ENCODE measurements at regions not wholly inside any gene's neighbourhood (a gene's known extent, or its start where the extent isn't known, plus 50 kb on each side); places are given as distances from the start of the nearest gene placed in this dataset.

DNA sequence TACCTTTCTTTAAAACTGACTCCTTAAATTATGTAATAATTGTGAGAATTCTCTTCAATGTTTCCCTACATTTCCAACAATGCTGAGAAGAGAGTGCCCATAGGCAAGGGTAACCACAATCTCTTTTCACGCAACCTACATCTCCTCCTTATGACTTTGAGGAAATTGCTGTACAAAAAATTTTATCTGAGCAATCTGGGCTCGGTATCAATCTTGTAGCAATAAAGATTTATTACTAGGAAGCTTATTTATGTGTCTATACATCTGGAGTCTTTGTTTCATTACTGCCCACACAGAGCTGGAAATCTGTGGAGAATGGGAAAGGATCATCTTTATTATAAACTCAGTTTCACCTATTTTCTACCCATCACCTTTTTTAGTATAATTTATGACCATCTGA, 913.8 kb upstream of the SORCS1 start:
- Histone ChIP-seq H3K27ac (no peak overlapping the region), H3K9me3 (no peaks in the 10 kb centered on the region), H3K27me3 (no peaks in the 10 kb centered on the region), H3K4me1 (ENCODE audit: control insufficient read depth in 1 of 2, insufficient read depth in 1 of 2, low read depth in 1 of 2, low read length in 1 of 2) (no peaks in the 10 kb centered on the region), H3K36me3 (no peaks in the 10 kb centered on the region), H3K4me3 (ENCODE audit: low read depth in 1 of 2, low read length in 1 of 2) (no peak overlapping the region)
- no peak for TF ChIP-seq CTCF (IDR thresholded peaks at IDR 0.05)

GRCh38 chr10:108072466-108072865, 908.0 kb upstream of the SORCS1 start:
- Histone ChIP-seq H3K27ac (no peak overlapping the region), H3K36me3 (no peaks in the 10 kb centered on the region), H3K4me3 (ENCODE audit: low read depth in 1 of 2, low read length in 1 of 2) (no peak overlapping the region), H3K4me1 (ENCODE audit: control insufficient read depth in 1 of 2, insufficient read depth in 1 of 2, low read depth in 1 of 2, low read length in 1 of 2) (no peaks in the 10 kb centered on the region), H3K27me3 (no peaks in the 10 kb centered on the region), H3K9me3 (no peaks in the 10 kb centered on the region)
- no peak for TF ChIP-seq CTCF (IDR thresholded peaks at IDR 0.05)

GRCh38 chr10:108070789-108071188, 906.3 kb upstream of the SORCS1 start:
- Histone ChIP-seq H3K27me3 (no peaks in the 10 kb centered on the region), H3K27ac (no peak overlapping the region), H3K4me3 (ENCODE audit: low read depth in 1 of 2, low read length in 1 of 2) (no peak overlapping the region), H3K36me3 (no peaks in the 10 kb centered on the region), H3K9me3 (no peaks in the 10 kb centered on the region), H3K4me1 (ENCODE audit: control insufficient read depth in 1 of 2, insufficient read depth in 1 of 2, low read depth in 1 of 2, low read length in 1 of 2) (no peaks in the 10 kb centered on the region)
- TF ChIP-seq CTCF (IDR thresholded peaks at IDR 0.05) = no peak

DNA sequence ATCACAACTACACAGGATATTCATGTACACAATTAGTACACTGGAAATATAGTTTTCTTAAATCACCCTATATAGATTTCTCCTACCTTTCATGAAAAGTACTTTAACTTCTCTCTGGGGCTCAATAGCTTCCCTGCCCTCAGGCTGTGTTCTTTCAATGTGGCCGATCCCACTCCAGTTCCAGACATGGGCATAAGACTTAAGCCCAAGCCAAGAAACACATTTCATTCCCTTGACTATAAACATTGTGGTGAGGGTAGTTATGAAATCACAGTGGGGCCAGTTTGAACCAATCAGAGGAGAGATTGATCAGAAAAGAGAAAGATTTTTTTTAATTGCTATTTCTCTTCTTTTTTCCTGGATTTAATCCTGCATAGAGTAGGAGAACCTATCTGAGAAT, 904.6 kb upstream of the SORCS1 start:
- TF ChIP-seq CTCF (IDR thresholded peaks at IDR 0.05) = no peak
- no peaks in the 10 kb centered on the region for H3K9me3 ChIP-seq
- no peaks in the 10 kb centered on the region for H3K27me3 ChIP-seq
- H3K36me3 ChIP-seq = no peaks in the 10 kb centered on the region
- no peak overlapping the region for H3K27ac ChIP-seq
- no peak overlapping the region for H3K4me3 ChIP-seq (ENCODE audit: low read depth in 1 of 2, low read length in 1 of 2)
- no peaks in the 10 kb centered on the region for H3K4me1 ChIP-seq (ENCODE audit: control insufficient read depth in 1 of 2, insufficient read depth in 1 of 2, low read depth in 1 of 2, low read length in 1 of 2)

DNA sequence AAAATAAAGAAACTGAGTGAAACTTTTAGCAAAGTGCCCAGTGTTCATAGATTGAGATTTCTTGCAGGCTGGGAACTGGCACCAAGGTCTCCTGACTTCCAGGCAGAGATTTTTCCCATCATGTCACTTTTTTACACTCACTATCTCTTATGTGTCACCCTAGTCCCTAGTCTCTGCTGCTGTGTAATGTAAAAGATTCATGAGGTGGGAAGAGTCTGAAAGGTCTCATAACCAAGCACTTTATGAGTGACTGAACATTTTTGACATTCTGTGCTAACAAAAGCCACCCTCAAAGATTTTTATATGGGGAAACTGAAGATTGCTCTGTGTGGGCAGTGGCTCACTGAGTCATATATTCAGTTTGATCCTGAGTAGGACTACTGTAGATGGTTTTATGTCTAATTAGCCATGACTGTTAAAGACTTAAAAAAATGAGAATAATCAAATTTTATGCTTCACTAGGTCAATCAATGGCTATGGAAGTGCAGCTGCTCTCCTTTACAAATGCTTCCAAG, 900.3 kb upstream of the SORCS1 start:
- Histone ChIP-seq H3K36me3 (no peaks in the 10 kb centered on the region), H3K4me1 (ENCODE audit: control insufficient read depth in 1 of 2, insufficient read depth in 1 of 2, low read depth in 1 of 2, low read length in 1 of 2) (no peaks in the 10 kb centered on the region), H3K9me3 (no peaks in the 10 kb centered on the region), H3K4me3 (ENCODE audit: low read depth in 1 of 2, low read length in 1 of 2) (no peak overlapping the region), H3K27me3 (no peaks in the 10 kb centered on the region), H3K27ac (no peak overlapping the region)
- no peak for TF ChIP-seq CTCF (IDR thresholded peaks at IDR 0.05)

DNA sequence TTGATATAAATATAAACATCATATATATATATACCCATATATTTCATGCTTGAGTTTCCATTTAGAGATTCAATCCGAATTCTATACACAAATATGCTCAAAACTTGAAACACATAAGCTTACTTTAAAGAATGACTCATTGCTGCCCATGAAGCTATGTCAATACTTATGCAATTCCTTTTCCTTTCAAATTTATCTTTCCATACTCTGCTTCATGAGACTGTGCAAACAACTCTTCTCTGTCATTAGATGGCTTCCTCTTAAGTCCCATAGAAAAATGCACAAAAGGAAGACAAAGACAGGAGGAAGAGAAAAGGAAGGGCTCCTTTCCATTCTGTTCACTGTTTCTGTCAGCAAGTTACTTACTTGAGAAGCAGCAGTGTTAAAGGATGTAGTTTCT, 895.7 kb upstream of the SORCS1 start:
- Histone ChIP-seq H3K9me3 (no peaks in the 10 kb centered on the region), H3K27ac (no peak overlapping the region), H3K4me1 (ENCODE audit: control insufficient read depth in 1 of 2, insufficient read depth in 1 of 2, low read depth in 1 of 2, low read length in 1 of 2) (no peaks in the 10 kb centered on the region), H3K27me3 (no peaks in the 10 kb centered on the region), H3K4me3 (ENCODE audit: low read depth in 1 of 2, low read length in 1 of 2) (no peak overlapping the region), H3K36me3 (no peaks in the 10 kb centered on the region)
- no peak for TF ChIP-seq CTCF (IDR thresholded peaks at IDR 0.05)
